Fibroblast of lung (primary cell): ENCODE measurements at regions not wholly inside any gene's neighbourhood (a gene's known extent, or its start where the extent isn't known, plus 50 kb on each side); places are given as distances from the start of the nearest gene placed in this dataset.
"Not testable (repeated sequence)": the region's sequence is repeated elsewhere in the genome, so short reads cannot be mapped to it uniquely, and the experiment has no call there.

Experiments used
- CTCF ChIP-seq, 2 donors: IDR thresholded peaks in 1 of 2; conservative IDR thresholded peaks in 1 of 2; 1 replicate in 1 of 2; 2 replicates in 1 of 2; pipeline ENCODE4 v1.5.1; 2011 to 2012; ENCODE audit warnings: low read length in 2 of 2, control low read depth in 1 of 2, inconsistent platforms in 1 of 2, low read depth in 1 of 2, mild to moderate bottlenecking in 1 of 2
- EZH2 ChIP-seq: IDR thresholded peaks from 2 replicates; pipeline ENCODE4 v1.5.1; 2012; ENCODE audit warnings: low read length, control low read depth, mild to moderate bottlenecking; ENCODE audit errors: missing control alignments

GRCh38 chr14:86064595-86064994, 534.7 kb downstream of the FLRT2 start:
- TF ChIP-seq CTCF (conservative IDR thresholded peaks at IDR 0.05 in 1 of 2, IDR thresholded peaks at IDR 0.05 in 1 of 2; ENCODE audit: low read depth in 1 of 2, low read length in 2 of 2); EZH2: not testable (repeated sequence)
